ENCODE measurements at regions not wholly inside any gene's neighbourhood (a gene's known extent, or its start where the extent isn't known, plus 50 kb on each side); places are given as distances from the start of the nearest gene placed in this dataset.

DNA sequence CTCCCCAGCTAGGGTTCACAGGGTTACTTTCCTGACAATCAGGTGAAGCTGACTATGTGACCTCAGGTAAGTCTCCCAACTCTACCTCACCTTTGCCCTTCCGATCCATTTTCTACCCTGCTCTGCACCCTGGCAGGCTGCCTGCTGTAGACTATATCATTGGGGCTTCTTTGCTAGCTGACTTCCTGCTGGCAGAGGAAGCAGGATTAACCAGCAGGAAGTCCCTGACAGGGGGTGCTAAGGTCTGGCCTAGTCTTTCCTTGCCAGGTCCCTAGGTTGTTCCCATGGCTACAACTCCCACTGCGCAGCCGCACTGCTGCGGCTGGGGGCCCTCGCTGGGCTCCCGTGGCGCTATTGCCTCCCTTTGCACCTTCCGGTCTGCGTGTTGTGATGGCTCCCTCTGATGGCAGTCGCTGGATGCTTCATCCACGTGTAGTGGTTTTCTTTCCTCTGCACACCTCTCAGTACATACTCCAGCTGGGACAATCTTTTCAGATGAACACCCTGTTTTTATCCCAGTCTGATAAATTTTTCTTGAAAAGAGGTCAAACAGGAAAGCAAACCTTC is 365.9 kb downstream of the REEP3 start:
- TF ChIP-seq EP300 (IDR thresholded peaks at IDR 0.05), result no peak
- intact Hi-C loops (cut with DNase I), result no loop called here
- Histone ChIP-seq H3K27me3 (no peaks in the 10 kb centered on the region), H3K4me3 (no peak overlapping the region), H3K4me1 (no peaks in the 10 kb centered on the region), H3K27ac (no peak overlapping the region), H3K36me3 (no peaks in the 10 kb centered on the region), H3K9me3 (no peaks in the 10 kb centered on the region)
- no peak for DNase-seq
- 70 to 71% methylated on average over 11 of the region's 11 CpGs for WGBS, 2 donors

GRCh38 chr10:63887600-63888370 is 366.6 kb downstream of the REEP3 start:
- H3K27ac ChIP-seq, result no peak overlapping the region
- H3K27me3 ChIP-seq, result no peaks in the 10 kb centered on the region
- 81 to 91% methylated on average over 5 of the region's 5 CpGs for WGBS, 2 donors
- no peaks in the 10 kb centered on the region for H3K9me3 ChIP-seq
- no peaks in the 10 kb centered on the region for H3K36me3 ChIP-seq
- no peaks in the 10 kb centered on the region for H3K4me1 ChIP-seq
- TF ChIP-seq POLR2A (IDR thresholded peaks at IDR 0.05), result no peak
- TF ChIP-seq CTCF (IDR thresholded peaks at IDR 0.05), result no peak
- TF ChIP-seq EP300 (IDR thresholded peaks at IDR 0.05), result no peak
- no peak for TF ChIP-seq POLR2AphosphoS5 (IDR thresholded peaks at IDR 0.05)
- DNase-seq, result no peak
- intact Hi-C loops (cut with DNase I), result no loop called here
- H3K4me3 ChIP-seq, result no peak overlapping the region

- Histone ChIP-seq H3K9me3 (no peaks in the 10 kb centered on the region), H3K4me3 (no peak overlapping the region), H3K27ac (no peak overlapping the region), H3K27me3 (no peaks in the 10 kb centered on the region), H3K36me3 (no peaks in the 10 kb centered on the region), H3K4me1 (no peaks in the 10 kb centered on the region)
- DNase-seq, result no peak
- WGBS, 2 donors, result 74 to 80% methylated on average over 4 of the region's 4 CpGs
- no peak for TF ChIP-seq CTCF (IDR thresholded peaks at IDR 0.05)
- TF ChIP-seq POLR2AphosphoS5 (IDR thresholded peaks at IDR 0.05), result no peak
- no peak for TF ChIP-seq POLR2A (IDR thresholded peaks at IDR 0.05)
- TF ChIP-seq EP300 (IDR thresholded peaks at IDR 0.05), result no peak
- intact Hi-C loops (cut with DNase I), result no loop called here
Measured at GRCh38 chr10:63889803-63890202, 368.6 kb downstream of the REEP3 start.

DNA sequence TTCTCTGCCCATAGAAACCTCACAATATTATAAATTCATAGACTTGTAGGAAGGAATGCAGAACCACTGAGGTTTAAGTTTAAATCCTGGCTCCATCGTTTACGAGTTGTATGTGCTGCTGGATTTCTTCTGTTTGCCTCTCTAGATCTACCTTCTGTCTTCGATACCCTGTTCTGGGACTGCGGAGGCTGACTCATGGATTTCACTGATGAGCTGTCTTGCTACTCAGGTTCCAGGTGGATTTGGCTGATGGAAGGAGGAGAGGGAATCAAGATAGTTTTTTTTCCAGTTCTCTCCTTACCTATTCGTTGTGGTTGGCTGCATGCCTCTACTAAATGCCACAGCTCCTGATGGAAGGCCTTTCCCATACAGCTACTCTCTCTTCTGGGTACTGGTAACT is 375.8 kb downstream of the REEP3 start:
- Histone ChIP-seq H3K9me3 (no peaks in the 10 kb centered on the region), H3K36me3 (no peaks in the 10 kb centered on the region), H3K27ac (no peak overlapping the region), H3K4me3 (no peak overlapping the region), H3K27me3 (no peaks in the 10 kb centered on the region), H3K4me1 (peaks cover 0 to 8% (median 3%) of the 10 kb centered on the region in 4 donors)
- TF ChIP-seq CTCF (IDR thresholded peaks at IDR 0.05) (no peak), POLR2A (IDR thresholded peaks at IDR 0.05) (no peak), EP300 (IDR thresholded peaks at IDR 0.05) (no peak), POLR2AphosphoS5 (IDR thresholded peaks at IDR 0.05) (no peak)
- no peak for DNase-seq
- intact Hi-C loops (cut with DNase I), result no loop called here
- WGBS, 2 donors, result 86 to 88% methylated on average over 5 of the region's 5 CpGs

GRCh38 chr10:63899673-63900300 is 378.6 kb downstream of the REEP3 start:
- no peak for DNase-seq
- intact Hi-C loops (cut with DNase I), result no loop called here
- no peak for TF ChIP-seq EP300 (IDR thresholded peaks at IDR 0.05)
- TF ChIP-seq CTCF (IDR thresholded peaks at IDR 0.05), result no peak
- TF ChIP-seq POLR2AphosphoS5 (IDR thresholded peaks at IDR 0.05), result no peak
- TF ChIP-seq POLR2A (IDR thresholded peaks at IDR 0.05), result no peak
- Histone ChIP-seq H3K27ac (no peak overlapping the region), H3K27me3 (no peaks in the 10 kb centered on the region), H3K4me1 (peaks cover 0 to 8% (median 4%) of the 10 kb centered on the region in 4 donors), H3K36me3 (no peaks in the 10 kb centered on the region), H3K9me3 (no peaks in the 10 kb centered on the region), H3K4me3 (no peak overlapping the region)
- 70 to 89% methylated on average over 3 of the region's 3 CpGs for WGBS, 2 donors
